Activated CD4-positive, alpha-beta T cell treated with anti-CD3 and anti-CD28 coated beads for 48 hours (primary cell): ENCODE measurements at regions not wholly inside any gene's neighbourhood (a gene's known extent, or its start where the extent isn't known, plus 50 kb on each side); places are given as distances from the start of the nearest gene placed in this dataset.

Experiments
- DNase-seq: peaks from one replicate; pipeline ENCODE4 v3.0.0-alpha.2; 2020

DNA sequence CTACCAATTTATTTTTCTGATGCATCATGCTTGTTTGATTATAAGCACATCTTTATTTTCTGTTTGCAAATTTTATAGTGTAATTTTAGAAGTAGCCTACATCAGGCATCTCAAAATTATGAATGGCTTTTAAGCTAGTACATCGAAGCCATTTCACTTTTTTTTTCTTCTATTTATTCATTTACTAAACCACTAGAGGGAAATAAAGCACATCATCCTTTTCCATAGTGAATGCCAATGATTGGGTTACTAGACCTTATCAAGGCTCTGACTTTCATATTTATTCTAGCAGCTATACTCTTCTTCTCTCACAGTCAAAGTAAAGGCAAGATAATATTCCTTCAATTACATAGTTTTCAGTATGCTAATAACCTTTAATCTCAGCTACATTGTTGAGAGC, 736.4 kb upstream of the LRFN5 start:
- DNase-seq = no peak

- no peak for DNase-seq
Measured at GRCh38 chr14:40859055-40859454, 747.6 kb upstream of the LRFN5 start.

DNA sequence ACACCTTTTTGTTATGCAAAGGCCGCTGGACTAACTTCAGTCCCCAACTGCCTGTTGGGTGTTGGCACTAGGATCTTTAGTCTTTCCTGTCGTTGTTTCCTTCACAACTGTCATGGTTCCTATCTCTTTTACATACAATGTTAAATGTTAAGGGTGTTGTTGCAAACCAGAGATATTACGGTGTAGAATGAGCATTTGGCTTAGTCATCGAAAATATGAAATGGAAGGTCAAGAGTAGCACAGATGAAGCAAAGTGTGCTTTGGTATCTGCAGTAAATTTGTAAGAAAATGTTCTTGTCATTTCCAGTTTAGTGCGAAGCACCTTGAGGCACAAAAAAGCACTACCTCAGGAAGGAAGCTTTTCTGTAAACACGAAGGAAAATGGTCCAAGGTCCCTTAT, 751.3 kb upstream of the LRFN5 start:
- DNase-seq = no peak

DNA sequence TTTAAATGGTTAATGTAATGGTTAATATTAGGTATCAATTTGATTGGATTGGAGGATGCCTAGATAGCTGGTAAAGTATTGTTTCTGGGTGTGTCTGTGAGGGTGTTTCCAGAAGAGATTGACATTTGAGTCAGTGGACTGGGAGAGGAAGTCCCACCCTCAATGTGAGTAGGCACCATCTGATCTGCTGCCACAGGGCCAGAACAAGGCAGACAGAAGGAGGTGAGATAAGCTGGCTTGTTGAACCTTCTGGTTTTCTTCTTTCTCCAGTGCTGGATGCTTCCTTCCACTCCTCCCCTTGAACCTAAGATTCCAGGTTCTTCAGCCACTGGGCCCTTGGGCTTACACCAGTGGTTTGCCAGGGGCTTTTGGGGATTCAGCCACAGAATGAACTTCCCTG, 756.5 kb upstream of the LRFN5 start:
- no peak for DNase-seq

DNA sequence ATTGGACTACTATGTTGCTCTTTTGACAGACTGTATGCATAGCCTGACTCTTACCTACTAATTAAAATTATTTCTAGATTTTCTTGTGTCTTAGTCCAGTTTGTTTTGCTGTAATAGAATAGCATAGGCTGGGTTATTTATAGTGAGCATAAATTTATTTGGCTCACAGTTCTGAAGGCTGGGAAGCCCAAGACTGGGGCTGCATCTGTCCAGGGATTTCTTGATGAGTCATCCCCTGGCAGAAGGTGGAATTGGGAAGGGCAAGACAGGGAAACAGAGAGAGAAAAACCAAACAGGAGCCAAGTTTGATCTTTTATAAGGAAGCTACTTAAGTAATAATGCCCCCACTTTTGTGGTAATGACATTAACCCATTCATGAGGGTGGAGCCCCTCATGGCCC, 759.2 kb upstream of the LRFN5 start:
- DNase-seq = no peak

DNA sequence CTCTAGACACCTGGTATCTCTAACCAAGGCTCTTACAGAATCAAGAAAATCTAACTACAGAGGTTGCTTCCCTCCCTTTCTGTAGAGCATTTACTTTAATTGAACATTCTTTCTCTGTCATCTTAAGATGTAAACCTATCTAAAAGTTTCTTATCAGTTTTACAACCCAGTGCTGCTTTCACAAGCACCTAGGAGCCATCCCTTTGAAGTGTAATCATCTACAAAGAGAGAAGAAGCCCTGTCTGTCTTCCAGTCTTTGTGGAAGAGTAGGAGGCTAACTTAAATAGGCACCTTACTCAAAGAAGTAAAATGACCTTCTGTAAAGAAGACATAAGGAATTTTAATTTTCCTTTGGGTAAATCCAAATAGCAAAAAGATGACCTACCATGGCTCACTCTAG, 763.9 kb upstream of the LRFN5 start:
- DNase-seq = no peak

GRCh38 chr14:40841886-40842285, 764.8 kb upstream of the LRFN5 start:
- no peak for DNase-seq

GRCh38 chr14:40838601-40839000, 768.1 kb upstream of the LRFN5 start:
- no peak for DNase-seq

- no peak for DNase-seq
Measured at GRCh38 chr14:40806471-40806870, 800.2 kb upstream of the LRFN5 start.

DNA sequence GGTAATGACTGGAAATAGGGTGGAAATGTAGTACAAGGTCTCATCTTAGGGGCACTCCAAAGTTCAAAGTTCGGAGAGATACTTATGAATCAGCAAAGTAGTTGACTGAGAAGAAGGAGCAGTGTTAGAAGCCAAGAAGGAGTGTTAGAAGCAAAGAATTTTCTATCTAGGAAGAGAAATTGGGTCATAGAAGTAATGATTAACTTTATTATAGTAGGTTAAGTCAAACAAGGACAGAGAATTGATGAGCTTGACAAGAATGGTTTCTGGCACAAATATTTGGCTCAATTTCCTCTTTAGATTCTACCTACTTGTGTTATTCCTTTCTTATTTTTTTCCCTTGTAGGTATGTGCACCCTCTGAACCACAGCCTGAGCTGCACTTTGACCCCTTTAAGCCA, 810.5 kb upstream of the LRFN5 start:
- no peak for DNase-seq

GRCh38 chr14:40784860-40785259, 821.8 kb upstream of the LRFN5 start:
- DNase-seq = no peak

- no peak for DNase-seq
Measured at GRCh38 chr14:40762685-40763084, 844.0 kb upstream of the LRFN5 start.

DNA sequence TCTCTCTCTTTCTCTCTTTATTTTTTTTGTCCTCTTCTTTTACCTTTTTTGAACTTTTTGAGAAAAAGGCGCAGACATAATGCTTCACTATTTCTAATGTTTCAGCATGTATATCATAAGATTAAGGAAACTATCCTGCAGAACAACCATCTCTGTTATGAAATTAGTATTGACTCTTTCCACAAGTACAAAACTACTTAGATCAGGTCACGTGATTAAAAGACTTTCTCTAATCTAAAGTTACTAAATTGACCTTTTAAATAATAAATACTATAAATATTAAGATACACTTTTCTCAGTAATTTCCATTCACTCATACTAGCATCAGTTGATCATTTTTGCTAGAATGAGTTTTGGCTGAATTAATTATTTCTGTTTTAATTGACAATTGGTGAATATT, 844.5 kb upstream of the LRFN5 start:
- DNase-seq = no peak

DNA sequence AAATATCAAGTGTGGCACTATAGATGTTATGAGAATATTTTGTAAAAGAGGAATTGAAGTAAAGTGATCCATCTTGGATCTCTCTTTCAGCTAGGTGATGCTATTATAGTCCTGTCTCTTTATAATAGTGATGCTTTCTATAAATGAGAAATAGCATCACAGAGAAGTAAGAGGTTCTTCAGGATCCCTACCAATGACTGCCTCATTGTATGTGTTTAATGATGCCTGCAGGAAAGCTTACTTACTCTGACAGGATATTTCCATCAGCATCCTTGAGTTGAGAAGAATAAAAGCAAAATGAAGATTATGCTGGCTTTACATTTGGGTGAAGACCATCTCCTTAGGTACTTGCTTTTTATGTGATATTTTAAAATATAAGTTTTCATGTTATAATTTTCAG, 846.0 kb upstream of the LRFN5 start:
- no peak for DNase-seq

GRCh38 chr14:40758076-40758475, 848.6 kb upstream of the LRFN5 start:
- DNase-seq = no peak

DNA sequence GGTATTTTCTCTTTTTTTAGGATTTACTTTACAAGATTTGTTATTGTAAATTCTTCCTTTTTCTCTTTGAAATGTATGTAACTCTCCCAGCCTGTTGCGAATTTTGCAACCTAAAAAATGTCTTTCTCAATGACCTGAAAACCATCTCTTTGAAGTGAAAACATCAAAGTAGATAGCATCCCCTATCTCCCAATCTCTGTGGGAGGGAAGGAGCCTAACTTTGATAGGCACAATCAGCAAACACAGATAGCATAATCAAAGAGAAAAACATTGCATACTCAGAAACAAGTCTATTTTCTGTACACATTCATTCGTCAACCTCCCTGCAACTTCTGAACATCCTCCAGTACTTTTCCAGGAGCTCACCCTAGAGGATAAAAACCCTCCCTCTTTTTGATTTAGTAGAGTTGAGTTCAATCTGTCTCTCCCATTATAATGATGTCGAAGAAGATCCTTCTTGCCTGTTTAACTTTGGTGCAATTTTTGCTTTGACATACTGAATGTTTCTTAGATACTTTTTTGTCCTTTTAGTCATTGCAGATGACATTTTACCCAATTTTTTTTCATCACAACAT, 849.2 kb upstream of the LRFN5 start:
- no peak for DNase-seq

GRCh38 chr14:40733206-40733605, 873.5 kb upstream of the LRFN5 start:
- no peak for DNase-seq

GRCh38 chr14:40727107-40727506, 879.6 kb upstream of the LRFN5 start:
- DNase-seq = no peak

DNA sequence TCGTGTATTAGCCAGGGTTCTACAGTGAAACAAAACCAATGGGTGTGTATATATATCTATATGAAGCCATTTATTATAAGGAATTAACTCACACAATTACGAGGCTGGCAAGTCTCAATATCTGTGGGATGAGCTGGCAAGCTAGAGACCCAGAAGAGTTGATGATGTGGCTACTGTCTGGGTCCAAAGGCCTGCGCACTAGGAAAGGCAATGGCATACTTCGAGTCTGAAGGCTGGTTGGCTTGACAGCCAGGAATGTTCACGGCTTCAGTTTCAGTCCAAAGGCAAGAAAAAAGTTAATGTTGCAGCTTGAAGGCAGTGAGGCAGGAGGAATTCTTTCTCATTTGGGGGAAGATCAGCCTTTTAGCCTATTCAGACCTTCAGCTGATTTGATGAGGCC, 893.3 kb upstream of the LRFN5 start:
- no peak for DNase-seq

DNA sequence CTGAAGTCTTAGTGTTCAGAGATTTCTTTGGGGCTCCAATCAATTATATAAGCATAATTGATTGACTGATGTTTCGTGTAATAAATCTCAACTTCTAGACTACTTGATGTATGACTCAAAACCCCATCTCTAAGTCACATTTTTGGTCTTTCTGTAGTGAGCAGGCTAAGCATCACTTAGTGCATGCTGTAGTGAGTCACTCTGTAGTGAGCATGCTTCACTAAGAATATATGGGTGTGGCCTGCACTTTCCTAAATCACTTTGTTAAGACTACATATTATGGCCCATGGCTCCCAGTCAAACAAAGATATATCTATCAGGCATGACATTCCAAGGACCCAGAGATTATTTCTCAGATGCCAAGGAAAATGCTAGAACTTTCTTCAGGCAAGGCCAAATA, 909.4 kb upstream of the LRFN5 start:
- DNase-seq = no peak

- DNase-seq = no peak
Measured at GRCh38 chr14:40694023-40694422, 912.7 kb upstream of the LRFN5 start.

DNA sequence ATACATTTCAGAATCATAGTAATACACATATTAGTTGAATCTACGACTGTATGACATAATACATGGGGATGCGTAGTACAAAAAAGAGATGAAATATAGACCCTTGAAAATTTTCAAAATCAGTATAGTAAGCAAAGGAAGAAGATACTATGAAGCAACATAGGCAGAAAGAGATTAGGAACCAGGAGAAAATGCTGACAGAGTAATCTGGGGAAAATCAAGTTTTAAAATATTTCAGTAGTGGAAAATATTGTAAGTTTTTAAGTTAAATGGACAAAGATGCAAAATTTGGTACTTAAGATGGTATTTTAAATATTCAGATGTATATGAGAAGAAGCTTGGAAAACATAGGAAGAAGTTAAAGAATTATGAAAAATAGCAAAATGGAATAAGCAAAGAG, 915.6 kb upstream of the LRFN5 start:
- no peak for DNase-seq

DNA sequence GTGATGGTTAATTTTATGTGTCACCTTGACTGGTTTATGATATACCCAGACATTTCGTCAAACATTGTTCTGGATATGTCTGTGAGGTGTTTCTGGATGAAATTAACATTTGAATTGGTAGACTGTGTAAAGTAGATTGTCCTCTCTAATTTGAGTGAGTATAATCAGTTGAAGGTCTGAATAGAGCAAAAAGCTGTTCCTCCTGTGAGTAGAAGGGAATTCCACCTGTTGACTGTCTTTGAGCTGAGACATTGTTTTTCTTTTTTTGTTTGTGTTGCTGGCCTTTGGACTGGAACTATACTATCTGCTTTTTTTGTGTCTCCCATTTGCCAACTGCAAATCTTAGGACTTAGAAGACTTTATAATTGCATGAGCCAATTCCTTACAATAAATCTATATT, 920.9 kb upstream of the LRFN5 start:
- DNase-seq = no peak

- DNase-seq = no peak
Measured at GRCh38 chr14:40684328-40684727, 922.3 kb upstream of the LRFN5 start.

- DNase-seq = no peak
Measured at GRCh38 chr14:40682131-40682913, 924.4 kb upstream of the LRFN5 start.
